BLaER1 (cell line): ENCODE measurements at regions not wholly inside any gene's neighbourhood (a gene's known extent, or its start where the extent isn't known, plus 50 kb on each side); places are given as distances from the start of the nearest gene placed in this dataset.
"Not testable (repeated sequence)": the region's sequence is repeated elsewhere in the genome, so short reads cannot be mapped to it uniquely, and the experiment has no call there.

Experiments
- H3K27ac ChIP-seq: shearing (Covaris generic); formaldehyde crosslinking; 2 replicates; pipeline ENCODE4 v1.8.1; 2022
- H3K27me3 ChIP-seq: shearing (Covaris generic); formaldehyde crosslinking; 2 replicates; pipeline ENCODE4 v1.8.1; 2022
- H3K36me3 ChIP-seq: shearing (Covaris generic); formaldehyde crosslinking; 2 replicates; pipeline ENCODE4 v1.8.1; 2022
- H3K4me1 ChIP-seq: shearing (Covaris generic); formaldehyde crosslinking; 2 replicates; pipeline ENCODE4 v1.8.1; 2022
- H3K4me2 ChIP-seq: shearing (Covaris generic); formaldehyde crosslinking; 2 replicates; pipeline ENCODE4 v1.8.1; 2022
- H3K4me3 ChIP-seq: shearing (Covaris generic); formaldehyde crosslinking; 2 replicates; pipeline ENCODE4 v1.8.1; 2022
- H3K9ac ChIP-seq: shearing (Covaris generic); formaldehyde crosslinking; 2 replicates; pipeline ENCODE4 v1.8.1; 2022
- H3K9me3 ChIP-seq: shearing (Covaris generic); formaldehyde crosslinking; 2 replicates; pipeline ENCODE4 v1.8.1; 2022
- H4K20me1 ChIP-seq: shearing (Covaris generic); formaldehyde crosslinking; 2 replicates; pipeline ENCODE4 v1.8.1; 2022
- Cebpa-rat ChIP-seq: shearing (Covaris generic); IDR thresholded peaks from 2 replicates; pipeline ENCODE4 v1.8.1; 2022

- Histone ChIP-seq H3K4me1 (no peaks in the 10 kb centered on the region), H3K27me3 (no peaks in the 10 kb centered on the region), H3K27ac (no peak overlapping the region), H4K20me1 (no peaks in the 10 kb centered on the region), H3K36me3 (no peaks in the 10 kb centered on the region), H3K4me2 (no peak overlapping the region), H3K4me3 (no peak overlapping the region), H3K9ac (no peak overlapping the region), H3K9me3 (no peaks in the 10 kb centered on the region)
- TF ChIP-seq Cebpa-rat, result no peak
These were observed 85.6 kb upstream of the SNX7 start for GRCh38 chr1:98575955-98576354.

- Histone ChIP-seq H3K4me2 (no peak overlapping the region), H3K27me3 (no peaks in the 10 kb centered on the region), H3K9ac (no peak overlapping the region), H3K36me3 (no peaks in the 10 kb centered on the region), H3K4me1 (no peaks in the 10 kb centered on the region), H4K20me1 (no peaks in the 10 kb centered on the region), H3K4me3 (no peak overlapping the region), H3K27ac (no peak overlapping the region), H3K9me3 (peaks cover 28% of the 10 kb centered on the region)
- no peak for TF ChIP-seq Cebpa-rat
These were observed 95.6 kb upstream of the SNX7 start for GRCh38 chr1:98565951-98566350.

DNA sequence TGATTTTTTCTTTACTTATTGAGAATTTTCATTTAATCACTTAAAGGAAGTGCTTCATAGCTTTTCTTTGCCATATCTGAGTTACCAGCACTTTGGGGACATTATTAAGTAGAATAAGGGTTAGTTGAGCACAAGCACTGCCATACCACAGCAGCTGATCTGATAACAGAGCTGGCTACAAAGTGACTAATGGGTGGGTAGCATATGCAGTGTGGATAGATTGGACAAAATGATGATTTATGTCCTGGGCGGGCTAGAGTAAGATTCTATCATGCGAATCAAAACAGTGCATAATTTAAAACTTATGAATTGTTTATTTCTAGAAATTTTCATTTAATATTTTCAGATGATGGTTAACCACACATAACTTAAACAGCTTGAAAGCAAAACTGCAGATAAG is 102.2 kb upstream of the SNX7 start:
- H3K36me3 ChIP-seq, result no peaks in the 10 kb centered on the region
- peaks cover 26% of the 10 kb centered on the region for H3K9me3 ChIP-seq
- H4K20me1 ChIP-seq, result no peaks in the 10 kb centered on the region
- H3K4me3 ChIP-seq, result no peak overlapping the region
- no peak overlapping the region for H3K4me2 ChIP-seq
- H3K4me1 ChIP-seq, result no peaks in the 10 kb centered on the region
- no peaks in the 10 kb centered on the region for H3K27me3 ChIP-seq
- no peak overlapping the region for H3K27ac ChIP-seq
- no peak for TF ChIP-seq Cebpa-rat
- H3K9ac ChIP-seq, result no peak overlapping the region

- Histone ChIP-seq H3K27ac (no peak overlapping the region), H3K4me3 (no peak overlapping the region), H3K9me3 (peaks cover 12% of the 10 kb centered on the region), H3K36me3 (no peaks in the 10 kb centered on the region), H3K4me2 (no peak overlapping the region), H3K9ac (no peak overlapping the region), H3K27me3 (no peaks in the 10 kb centered on the region), H4K20me1 (no peaks in the 10 kb centered on the region), H3K4me1 (no peaks in the 10 kb centered on the region)
- TF ChIP-seq Cebpa-rat, result no peak
These were observed 103.6 kb upstream of the SNX7 start for GRCh38 chr1:98557895-98558294.

GRCh38 chr1:98556521-98557158 is 104.9 kb upstream of the SNX7 start:
- Histone ChIP-seq H3K36me3 (no peaks in the 10 kb centered on the region), H3K4me3 (no peak overlapping the region), H3K9me3 (no peaks in the 10 kb centered on the region), H3K9ac (no peak overlapping the region), H4K20me1 (no peaks in the 10 kb centered on the region), H3K27ac (no peak overlapping the region), H3K4me1 (no peaks in the 10 kb centered on the region), H3K4me2 (no peak overlapping the region), H3K27me3 (no peaks in the 10 kb centered on the region)
- TF ChIP-seq Cebpa-rat, result no peak

GRCh38 chr1:98555814-98556213 is 105.7 kb upstream of the SNX7 start:
- no peaks in the 10 kb centered on the region for H4K20me1 ChIP-seq
- no peak overlapping the region for H3K4me3 ChIP-seq
- no peak overlapping the region for H3K4me2 ChIP-seq
- no peaks in the 10 kb centered on the region for H3K36me3 ChIP-seq
- H3K27ac ChIP-seq, result no peak overlapping the region
- no peak overlapping the region for H3K9ac ChIP-seq
- no peaks in the 10 kb centered on the region for H3K4me1 ChIP-seq
- H3K27me3 ChIP-seq, result no peaks in the 10 kb centered on the region
- TF ChIP-seq Cebpa-rat, result no peak
- H3K9me3 ChIP-seq, result no peaks in the 10 kb centered on the region

GRCh38 chr1:98552576-98553074 is 108.9 kb upstream of the SNX7 start:
- H3K4me3 ChIP-seq, H3K27me3 ChIP-seq, H3K36me3 ChIP-seq, H3K27ac ChIP-seq, H3K4me2 ChIP-seq, H3K9me3 ChIP-seq, H3K9ac ChIP-seq, H3K4me1 ChIP-seq, H4K20me1 ChIP-seq: not testable (repeated sequence)

DNA sequence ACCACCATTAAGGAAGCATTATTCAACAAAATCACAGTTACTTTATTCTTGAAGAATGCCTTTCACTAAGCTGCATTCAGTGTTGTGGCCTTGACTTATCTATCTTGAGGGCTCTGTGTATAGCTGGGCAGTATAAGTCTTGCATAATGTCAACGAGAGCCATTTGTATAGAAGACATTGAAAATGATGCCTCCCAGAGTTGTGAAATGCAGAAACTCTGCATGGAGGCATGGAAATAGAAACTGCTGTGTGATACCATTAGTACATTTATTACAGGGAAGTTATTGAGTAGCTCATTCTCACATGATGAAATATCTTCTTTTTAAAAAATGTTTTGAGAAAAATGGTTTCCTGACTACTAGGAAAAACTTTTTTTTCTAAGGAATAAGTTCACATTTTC is 111.4 kb upstream of the SNX7 start:
- Histone ChIP-seq H3K4me2 (no peak overlapping the region), H3K9ac (no peak overlapping the region), H3K4me3 (no peak overlapping the region), H4K20me1 (no peaks in the 10 kb centered on the region), H3K4me1 (no peaks in the 10 kb centered on the region), H3K36me3 (no peaks in the 10 kb centered on the region), H3K9me3 (no peaks in the 10 kb centered on the region), H3K27ac (no peak overlapping the region), H3K27me3 (no peaks in the 10 kb centered on the region)
- TF ChIP-seq Cebpa-rat, result no peak

DNA sequence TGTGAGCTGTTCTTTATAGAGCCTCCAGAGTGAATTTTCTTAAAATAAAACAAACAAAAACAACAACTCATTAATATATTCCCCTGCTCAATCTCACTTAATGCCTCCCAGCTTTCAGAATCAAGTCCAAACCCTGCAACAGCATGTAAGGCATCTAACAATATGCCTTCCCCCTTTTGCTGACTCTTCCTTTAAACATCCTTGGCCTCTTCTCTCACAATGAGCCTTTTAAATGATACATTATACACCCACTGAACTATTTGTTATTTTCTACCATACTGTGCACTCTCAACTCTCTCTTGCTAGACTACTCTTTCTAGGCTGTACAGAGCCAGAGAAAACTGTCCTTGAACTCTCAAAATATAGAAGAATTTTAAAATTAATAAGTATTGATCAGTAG is 115.2 kb upstream of the SNX7 start:
- Histone ChIP-seq H3K4me3 (no peak overlapping the region), H3K27ac (no peak overlapping the region), H3K27me3 (no peaks in the 10 kb centered on the region), H3K4me2 (no peak overlapping the region), H3K9me3 (no peaks in the 10 kb centered on the region), H3K4me1 (no peaks in the 10 kb centered on the region), H4K20me1 (no peaks in the 10 kb centered on the region), H3K36me3 (no peaks in the 10 kb centered on the region), H3K9ac (no peak overlapping the region)
- TF ChIP-seq Cebpa-rat, result no peak

- H3K4me3 ChIP-seq, result no peak overlapping the region
These were observed 123.4 kb upstream of the SNX7 start for GRCh38 chr1:98538106-98538505.

DNA sequence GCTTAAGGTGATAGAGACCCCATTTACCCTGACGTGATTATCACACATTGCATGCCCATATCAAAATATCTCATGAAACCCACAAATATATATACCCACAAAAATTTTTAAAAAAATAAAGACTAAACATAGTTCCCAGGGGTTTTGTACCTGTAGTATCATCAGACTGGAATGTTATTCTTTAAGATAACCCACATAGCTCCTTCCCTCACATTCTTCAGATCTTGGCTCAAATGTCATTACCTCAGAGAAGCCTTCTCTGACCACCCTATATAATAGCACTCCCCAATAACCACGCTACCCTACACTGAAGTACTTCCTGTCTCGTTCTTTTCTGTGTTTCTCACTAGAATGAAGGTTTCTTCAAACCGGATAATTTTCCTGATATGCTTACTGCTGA is 138.3 kb upstream of the SNX7 start:
- no peaks in the 10 kb centered on the region for H3K27me3 ChIP-seq
- no peak overlapping the region for H3K9ac ChIP-seq
- no peak for TF ChIP-seq Cebpa-rat
- no peak overlapping the region for H3K4me2 ChIP-seq
- peaks cover 23% of the 10 kb centered on the region for H3K9me3 ChIP-seq
- no peaks in the 10 kb centered on the region for H3K4me1 ChIP-seq
- H3K4me3 ChIP-seq, result no peak overlapping the region
- H3K36me3 ChIP-seq, result no peaks in the 10 kb centered on the region
- H3K27ac ChIP-seq, result no peak overlapping the region
- no peaks in the 10 kb centered on the region for H4K20me1 ChIP-seq

More at GRCh38 chr1:98538106-98538505, 123.4 kb upstream of the SNX7 start:
- H3K36me3 ChIP-seq, result no peaks in the 10 kb centered on the region
- no peak for TF ChIP-seq Cebpa-rat
- H3K9me3 ChIP-seq, result no peaks in the 10 kb centered on the region
- no peak overlapping the region for H3K4me2 ChIP-seq
- H3K27me3 ChIP-seq, result no peaks in the 10 kb centered on the region
- H3K9ac ChIP-seq, result no peak overlapping the region
- H4K20me1 ChIP-seq, result no peaks in the 10 kb centered on the region
- H3K27ac ChIP-seq, result no peak overlapping the region
- no peaks in the 10 kb centered on the region for H3K4me1 ChIP-seq
